ENCODE measurements at regions not wholly inside any gene's neighbourhood (a gene's known extent, or its start where the extent isn't known, plus 50 kb on each side); places are given as distances from the start of the nearest gene placed in this dataset.

DNA sequence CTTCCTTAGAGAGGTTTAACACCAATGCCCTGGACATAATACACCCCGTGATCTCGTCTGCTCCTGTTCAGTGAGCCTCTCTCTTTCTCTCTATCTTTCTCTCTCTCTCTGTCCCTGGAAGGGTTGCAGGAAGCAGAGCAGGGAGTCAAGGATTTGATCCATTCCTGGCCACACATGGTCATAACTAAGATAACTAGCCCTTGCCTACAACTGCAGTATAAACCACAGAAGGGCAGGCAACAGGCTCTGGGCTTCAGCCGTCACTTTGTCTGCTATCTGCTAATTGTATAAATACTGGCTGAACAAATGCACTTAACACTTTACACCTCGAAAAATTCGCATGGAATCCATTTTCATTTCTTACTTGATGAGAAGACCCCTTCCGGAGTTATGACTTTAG, 357.5 kb upstream of the RUNX1 start:
- H3K23ac ChIP-seq (ENCODE audit: insufficient read length, low read depth, low read length), result no peak overlapping the region
- no peak overlapping the region for H3K9ac ChIP-seq (ENCODE audit: extremely low read depth, insufficient read length, low read length)
- H2BK5ac ChIP-seq (ENCODE audit: insufficient read length, low read length), result no peak overlapping the region
- no peak overlapping the region for H4K91ac ChIP-seq (ENCODE audit: insufficient read length, low read depth, low read length)
- H3K23me2 ChIP-seq (ENCODE audit: insufficient read length, low read depth, low read length, poor library complexity, severe bottlenecking), result no peaks in the 10 kb centered on the region
- no peak overlapping the region for H2AK5ac ChIP-seq (ENCODE audit: insufficient read length, low read length)
- H4K20me1 ChIP-seq (ENCODE audit: control insufficient read depth, insufficient read depth, insufficient read length), result no peaks in the 10 kb centered on the region
- DNase-seq, result no peak
- H3K4me2 ChIP-seq (ENCODE audit: insufficient read depth, insufficient read length, low read length), result no peak overlapping the region
- H2AFZ ChIP-seq (ENCODE audit: low read length), result no peak overlapping the region
- no peaks in the 10 kb centered on the region for H3K9me3 ChIP-seq (ENCODE audit: control insufficient read depth, low read depth, low read length)
- H2BK120ac ChIP-seq (ENCODE audit: low read depth, low read length, poor library complexity, severe bottlenecking), result no peak overlapping the region
- no peaks in the 10 kb centered on the region for H3K27me3 ChIP-seq (ENCODE audit: insufficient read depth, low read length)
- H3T11ph ChIP-seq (ENCODE audit: low read length), result no peak overlapping the region
- no peak overlapping the region for H4K5ac ChIP-seq (ENCODE audit: insufficient read length, low read depth, low read length)
- no peaks in the 10 kb centered on the region; a peak in 1 of 7 replicates for H3K36me3 Mint-ChIP-seq (ENCODE audit: insufficient read depth in 1 of 3, low read depth in 3 of 3)
- H2BK20ac ChIP-seq (ENCODE audit: low read depth, low read length, poor library complexity, severe bottlenecking), result no peak overlapping the region
- no peak overlapping the region for H3K4ac ChIP-seq (ENCODE audit: low read depth, low read length)
- no CpG with 5 or more reads among the region's 6 CpGs for WGBS (ENCODE audit: extremely low coverage, insufficient read length, low lambda C conversion rate)
- H3K4me3 Mint-ChIP-seq, result no peak overlapping the region
- no peak overlapping the region for H4K8ac ChIP-seq (replicated peaks; ENCODE audit: insufficient read length, low read depth, low read length)
- H3K56ac ChIP-seq (ENCODE audit: insufficient read length, low read depth, low read length), result no peak overlapping the region
- H3K27ac ChIP-seq (ENCODE audit: insufficient read length, low read depth, low read length), result no peak overlapping the region
- H3K27ac Mint-ChIP-seq, result peak overlapping the region in 1 of 3 experiments; percentile 14; a peak in 1 of 7 replicates
- TF ChIP-seq CTCF (conservative IDR thresholded peaks at IDR 0.05), result no peak
- no peaks in the 10 kb centered on the region for H3K79me1 ChIP-seq (ENCODE audit: insufficient read depth, low read depth, low read length, poor library complexity, severe bottlenecking)
- no peaks in the 10 kb centered on the region; a peak in 1 of 5 replicates for H3K9me3 Mint-ChIP-seq
- H3K4me1 Mint-ChIP-seq, result peaks cover 35 to 38% of the 10 kb centered on the region in 2 experiments
- H3K4me1 ChIP-seq (ENCODE audit: insufficient read depth, low read length), result peaks cover 8% of the 10 kb centered on the region; the same call in 1 of the 2 replicates
- H3K18ac ChIP-seq (ENCODE audit: insufficient read length, low read depth, low read length), result no peak overlapping the region
- no peak overlapping the region for H2BK15ac ChIP-seq (ENCODE audit: low read depth, low read length)
- no peaks in the 10 kb centered on the region for H3K79me2 ChIP-seq (ENCODE audit: insufficient read depth, low read length)
- H3K27me3 Mint-ChIP-seq (ENCODE audit: low read depth), result peaks cover 2% of the 10 kb centered on the region; the same call in 1 of the 2 replicates
- H3K14ac ChIP-seq (ENCODE audit: insufficient read depth, low read length), result no peak overlapping the region
- H2BK12ac ChIP-seq (ENCODE audit: insufficient read length, low read depth, low read length), result no peak overlapping the region

Data from H9 (cell line).